B cell (primary cell): ENCODE measurements at regions not wholly inside any gene's neighbourhood (a gene's known extent, or its start where the extent isn't known, plus 50 kb on each side); places are given as distances from the start of the nearest gene placed in this dataset.

Experiments used
- ATAC-seq: fragments of 200-7000 bp; cut with Tn5 transposase; one replicate; pipeline ENCODE4 v1.10.0; 2021; ENCODE audit warnings: low read depth, mild to moderate bottlenecking, moderate number of reproducible peaks, moderate library complexity
- CTCF ChIA-PET: fragments of 350-600 bp; sonication (Branson Sonifier 250); formaldehyde crosslinking; loops from one replicate; lab custom pipeline; 2021; ENCODE audit warnings: antibody characterized with exemption, inconsistent platforms; lab: Charles Lee
- POLR2A ChIA-PET: fragments of 350-600 bp; sonication (Branson Sonifier 250); formaldehyde crosslinking; loops from one replicate; lab custom pipeline; 2021; ENCODE audit warnings: antibody characterized with exemption; lab: Charles Lee
- DNase-seq: peaks from one replicate; pipeline ENCODE4 v3.0.0; 2013
- H2AFZ ChIP-seq: 2 replicates; pipeline ENCODE4 v1.6.1; 2012; ENCODE audit warnings: mild to moderate bottlenecking, low read depth, low read length; ENCODE audit not compliant: insufficient read depth, poor library complexity, severe bottlenecking
- H3K27ac ChIP-seq, 2 donors: 1 replicate in 1 of 2; 2 replicates in 1 of 2; pipeline ENCODE4 v1.5.1; 2012 to 2013; ENCODE audit warnings: low read length in 2 of 2, mild to moderate bottlenecking in 2 of 2, moderate library complexity in 1 of 2
- H3K27me3 ChIP-seq, 4 experiments: fragments of 200-600 bp in 1 of 4; sonication (generic) in 1 of 4; replicated peaks in 1 of 4; 1 replicate in 2 of 4; 2 replicates in 2 of 4; pipeline versions ENCODE4 v1.6.1 to v1.7.0; 2013 to 2016; ENCODE audit warnings: low read length in 3 of 4, mild to moderate bottlenecking in 2 of 4, mixed read lengths in 1 of 4, moderate library complexity in 1 of 4; ENCODE audit not compliant: insufficient read depth in 4 of 4, control insufficient read depth in 3 of 4; ENCODE audit errors: control extremely low read depth in 1 of 4
- H3K36me3 ChIP-seq, 2 experiments: replicated peaks in 1 of 2; 1 replicate in 1 of 2; 2 replicates in 1 of 2; pipeline versions ENCODE4 v1.6.1 to v1.7.1; 2013; ENCODE audit warnings: low read length in 1 of 2; ENCODE audit not compliant: insufficient read depth in 2 of 2, control insufficient read depth in 1 of 2; ENCODE audit errors: control extremely low read depth in 1 of 2, extremely low read depth in 1 of 2
- H3K4me1 ChIP-seq, 2 donors: fragments of 200-600 bp in 1 of 2; sonication (generic) in 1 of 2; 1 replicate in 1 of 2; 2 replicates in 1 of 2; pipeline versions ENCODE4 v1.5.1 to v1.6.1; 2013 to 2017; ENCODE audit warnings: low read length in 2 of 2; ENCODE audit not compliant: control insufficient read depth in 2 of 2, insufficient read depth in 2 of 2
- H3K4me2 ChIP-seq: replicated peaks from 2 replicates; pipeline ENCODE3; 2012; ENCODE audit warnings: mild to moderate bottlenecking, low read depth, low read length; ENCODE audit not compliant: poor library complexity, severe bottlenecking
- H3K4me3 ChIP-seq, 5 experiments: fragments of 200-600 bp in 1 of 5; sonication (generic) in 1 of 5; 1 replicate in 3 of 5; 2 replicates in 2 of 5; pipeline versions ENCODE4 v1.5.1 to v1.7.0; 2011 to 2016; ENCODE audit warnings: low read length in 4 of 5, mild to moderate bottlenecking in 4 of 5, low read depth in 2 of 5, control low read depth in 1 of 5, moderate library complexity in 1 of 5; ENCODE audit not compliant: insufficient read depth in 1 of 5; ENCODE audit errors: control extremely low read depth in 1 of 5, extremely low read depth in 1 of 5
- H3K79me2 ChIP-seq: fragments of 200-600 bp; sonication (generic); one replicate; pipeline ENCODE4 v1.6.0; 2016; ENCODE audit warnings: low read length; ENCODE audit not compliant: control insufficient read depth, insufficient read depth
- H3K9ac ChIP-seq: fragments of 200-600 bp; sonication (generic); 2 replicates; pipeline ENCODE4 v1.6.1; 2017; ENCODE audit warnings: mild to moderate bottlenecking, low read length, moderate library complexity
- H3K9me3 ChIP-seq, 3 donors: one replicate each; pipeline versions ENCODE4 v1.6.1 to v1.7.1; 2013; ENCODE audit warnings: low read length in 2 of 3; ENCODE audit not compliant: control insufficient read depth in 2 of 3, insufficient read depth in 1 of 3; ENCODE audit errors: control extremely low read depth in 1 of 3
- H4K20me1 ChIP-seq: 2 replicates; pipeline ENCODE4 v1.6.0; 2012; ENCODE audit warnings: mild to moderate bottlenecking, low read length; ENCODE audit not compliant: insufficient read depth, control insufficient read depth, poor library complexity, severe bottlenecking
- H3K27ac Mint-ChIP-seq: one replicate; pipeline ENCODE4 v1.8.0; 2021; ENCODE audit warnings: mixed read lengths
- H3K27me3 Mint-ChIP-seq: one replicate; pipeline ENCODE4 v1.8.0; 2021; ENCODE audit warnings: mixed read lengths
- H3K4me1 Mint-ChIP-seq: one replicate; pipeline ENCODE4 v1.8.0; 2021; ENCODE audit warnings: mixed read lengths
- H3K4me3 Mint-ChIP-seq: one replicate; pipeline ENCODE4 v1.8.0; 2021; ENCODE audit warnings: mixed read lengths
- H3K9me3 Mint-ChIP-seq: one replicate; pipeline ENCODE4 v1.8.0; 2022; ENCODE audit warnings: mixed read lengths; ENCODE audit not compliant: insufficient read depth
- CTCF ChIP-seq: fragments of 200-600 bp; IDR thresholded peaks from one replicate; pipeline ENCODE4 v1.8.0; 2022; ENCODE audit warnings: antibody characterized with exemption, mild to moderate bottlenecking
- EZH2 ChIP-seq: IDR thresholded peaks from 2 replicates; pipeline ENCODE4 v1.6.1; 2012; ENCODE audit warnings: borderline replicate concordance, low read depth, mild to moderate bottlenecking, moderate library complexity, low read length; ENCODE audit not compliant: insufficient read depth, poor library complexity, severe bottlenecking
- WGBS: methylation state at CpG from one replicate; pipeline ENCODE4 v1.1.5; 2013; ENCODE audit warnings: missing lambda C conversion rate; ENCODE audit not compliant: insufficient coverage; 5-methylcytosine and 5-hydroxymethylcytosine counted together
- intact Hi-C: fragments of 100-400 bp; cut with micrococcal nuclease; formaldehyde crosslinking; loops from one replicate; pipeline ENCODE4 v1.10.0; 2022

- Histone ChIP-seq H3K9me3 (peaks cover 2 to 4% (median 3%) of the 10 kb centered on the region in 3 donors), H3K36me3 (no peaks in the 10 kb centered on the region), H3K4me1 (no peaks in the 10 kb centered on the region), H2AFZ (no peak overlapping the region), H3K4me2 (no peak overlapping the region), H3K27me3 (no peaks in the 10 kb centered on the region), H4K20me1 (no peaks in the 10 kb centered on the region), H3K79me2 (no peaks in the 10 kb centered on the region), H3K9ac (no peak overlapping the region), H3K27ac (no peak overlapping the region), H3K4me3 (no peak overlapping the region)
- 80% methylated on average over 1 of the region's 8 CpGs for WGBS
- no peak overlapping the region for H3K4me3 Mint-ChIP-seq
- DNase-seq, result no peak
- H3K27me3 Mint-ChIP-seq, result no peaks in the 10 kb centered on the region
- no peaks in the 10 kb centered on the region for H3K9me3 Mint-ChIP-seq
- intact Hi-C loops, result loop anchor here (10.0 kb wide), 1 partner anchor 265 kb away; no protein-coding TSS in a partner anchor
- ChIA-PET CTCF (interaction anchor here (1.2 kb wide), 1 partner anchor 225 kb away, joined by 4 read pairs; no protein-coding TSS in a partner anchor), POLR2A (no interaction called here)
- no peak for ATAC-seq
- no peak for TF ChIP-seq EZH2
- no peak for TF ChIP-seq CTCF
- H3K27ac Mint-ChIP-seq, result no peak overlapping the region
- no peaks in the 10 kb centered on the region for H3K4me1 Mint-ChIP-seq
These were observed 441.3 kb upstream of the CLINT1 start for GRCh38 chr5:158300256-158300655.

DNA sequence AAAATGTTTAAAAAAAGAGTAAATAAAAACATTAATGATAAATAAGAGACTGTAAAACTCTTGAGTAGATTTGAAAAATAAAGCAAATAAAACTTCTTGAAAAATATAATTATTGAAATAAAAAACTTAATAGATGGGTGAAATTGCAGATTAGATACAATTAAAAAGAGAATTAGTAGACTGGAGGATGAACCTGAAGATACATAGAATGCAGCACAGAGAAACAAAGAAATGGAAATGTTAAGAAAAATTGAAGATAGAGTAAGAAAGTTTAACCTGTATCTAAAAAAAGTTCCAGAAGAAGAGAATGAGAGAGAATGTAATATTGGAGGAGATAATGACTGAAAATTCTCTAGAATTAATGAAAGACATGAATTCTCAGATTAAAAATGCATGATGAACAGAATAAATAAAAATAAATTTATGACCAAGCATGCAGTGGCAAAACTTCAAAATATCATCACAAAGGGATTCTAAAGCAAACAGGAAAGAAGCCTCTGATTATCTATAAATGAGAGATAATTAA is 438.1 kb upstream of the CLINT1 start:
- Histone ChIP-seq H3K9ac (no peak overlapping the region), H4K20me1 (no peaks in the 10 kb centered on the region), H3K79me2 (no peaks in the 10 kb centered on the region), H3K4me3 (no peak overlapping the region), H3K27ac (no peak overlapping the region), H3K4me2 (no peak overlapping the region), H2AFZ (no peak overlapping the region), H3K9me3 (peaks cover 2 to 8% (median 4%) of the 10 kb centered on the region in 3 donors), H3K4me1 (no peaks in the 10 kb centered on the region), H3K36me3 (no peaks in the 10 kb centered on the region), H3K27me3 (no peaks in the 10 kb centered on the region)
- Mint-ChIP-seq H3K27me3 (no peaks in the 10 kb centered on the region), H3K4me3 (no peak overlapping the region), H3K27ac (no peak overlapping the region), H3K4me1 (no peaks in the 10 kb centered on the region), H3K9me3 (peaks cover 3% of the 10 kb centered on the region)
- DNase-seq (no peak), ATAC-seq (no peak)
- POLR2A ChIA-PET, result no interaction called here
- CTCF ChIA-PET, result no interaction called here
- TF ChIP-seq EZH2 (no peak), CTCF (no peak)
- intact Hi-C loops, result no loop called here
